H1 (cell line): ENCODE measurements at regions not wholly inside any gene's neighbourhood (a gene's known extent, or its start where the extent isn't known, plus 50 kb on each side); places are given as distances from the start of the nearest gene placed in this dataset.

Experiments used
- CTCF ChIA-PET: fragments of 300-600 bp; sonication (Branson Sonifier 250); formaldehyde crosslinking; loops from one replicate; lab custom pipeline; 2021; ENCODE audit not compliant: partially characterized antibody; lab: Charles Lee
- POLR2A ChIA-PET: fragments of 300-600 bp; sonication (Branson Sonifier 250); formaldehyde crosslinking; loops from one replicate; lab custom pipeline; 2021; ENCODE audit warnings: inconsistent platforms; ENCODE audit not compliant: partially characterized antibody; lab: Charles Lee
- DNase-seq, 2 experiments: peaks; one replicate each; pipeline versions ENCODE4 v3.0.0 to v3.0.0-alpha.2; 2010 to 2022; ENCODE audit warnings: low spot score in 2 of 2, low read depth in 1 of 2, mixed read lengths in 1 of 2
- FAIRE-seq: peaks from 2 replicates; lab custom pipeline; 2011; peaks lifted over from hg19 to GRCh38; lab: Jason Lieb, UNC
- H2AFZ ChIP-seq: 2 replicates; pipeline ENCODE4 v1.8.1; 2012; ENCODE audit warnings: low read length, inconsistent platforms
- H2AK5ac ChIP-seq: 2 replicates; pipeline ENCODE4 v1.6.1; 2013; ENCODE audit warnings: low read depth, low read length
- H2BK120ac ChIP-seq: replicated peaks from 2 replicates; pipeline ENCODE3; 2013; ENCODE audit warnings: low read depth, low read length, inconsistent platforms
- H2BK12ac ChIP-seq: 2 replicates; pipeline ENCODE4 v1.6.1; 2013; ENCODE audit warnings: low read depth, low read length
- H2BK15ac ChIP-seq: 2 replicates; pipeline ENCODE4 v1.6.1; 2013; ENCODE audit warnings: low read length
- H2BK20ac ChIP-seq: 2 replicates; pipeline ENCODE4 v1.6.1; 2013; ENCODE audit warnings: low read length
- H2BK5ac ChIP-seq: 2 replicates; pipeline ENCODE4 v1.6.1; 2013; ENCODE audit warnings: low read depth, low read length
- H3K14ac ChIP-seq: 2 replicates; pipeline ENCODE4 v1.6.1; 2013; ENCODE audit warnings: inconsistent platforms; ENCODE audit not compliant: insufficient read length
- H3K18ac ChIP-seq: 2 replicates; pipeline ENCODE4 v1.6.1; 2013; ENCODE audit warnings: low read length; ENCODE audit errors: extremely low read depth
- H3K23ac ChIP-seq: 2 replicates; pipeline ENCODE4 v1.6.1; 2013; ENCODE audit warnings: inconsistent platforms; ENCODE audit not compliant: insufficient read length
- H3K23me2 ChIP-seq: 2 replicates; pipeline ENCODE4 v1.6.1; 2013; ENCODE audit warnings: low read depth, low read length
- H3K27ac ChIP-seq: 2 replicates; pipeline ENCODE4 v1.6.1; 2011; ENCODE audit warnings: low read depth, low read length, inconsistent platforms
- H3K27me3 ChIP-seq, 4 experiments: replicated peaks in 1 of 4; 1 replicate in 1 of 4; 2 replicates in 3 of 4; pipeline versions ENCODE4 v1.6.1 to v1.8.1; 2011 to 2013; ENCODE audit warnings: low read length in 3 of 4, mild to moderate bottlenecking in 3 of 4, inconsistent platforms in 2 of 4, mixed read lengths in 2 of 4, moderate library complexity in 1 of 4; ENCODE audit not compliant: control insufficient read depth in 3 of 4, insufficient read depth in 3 of 4; ENCODE audit errors: extremely low read depth in 1 of 4
- H3K36me3 ChIP-seq, 4 experiments: 2 replicates each; pipeline versions ENCODE4 v1.6.1 to v1.8.1; 2011 to 2013; ENCODE audit warnings: mild to moderate bottlenecking in 4 of 4, low read length in 3 of 4, moderate library complexity in 2 of 4, control low read depth in 1 of 4, inconsistent platforms in 1 of 4; ENCODE audit not compliant: insufficient read depth in 4 of 4, control insufficient read depth in 2 of 4
- H3K4ac ChIP-seq: replicated peaks from 2 replicates; pipeline ENCODE3; 2013; ENCODE audit warnings: low read length, low read depth, mixed read lengths, inconsistent platforms; ENCODE audit not compliant: insufficient read length
- H3K4me1 ChIP-seq, 4 experiments: replicated peaks in 1 of 4; 1 replicate in 1 of 4; 2 replicates in 3 of 4; pipeline versions ENCODE4 v1.6.1 to v1.8.1; 2011 to 2013; ENCODE audit warnings: low read length in 3 of 4, inconsistent platforms in 2 of 4, mixed read lengths in 1 of 4; ENCODE audit not compliant: insufficient read depth in 4 of 4, control insufficient read depth in 3 of 4
- H3K4me2 ChIP-seq, 2 experiments: 2 replicates each; pipeline versions ENCODE4 v1.6.1 to v1.8.1; 2011 to 2013; ENCODE audit warnings: low read depth in 2 of 2, low read length in 2 of 2, control low read depth in 1 of 2, inconsistent platforms in 1 of 2, mild to moderate bottlenecking in 1 of 2; ENCODE audit not compliant: insufficient read depth in 1 of 2
- H3K4me3 ChIP-seq, 4 experiments: fragments of 200-600, 300-600 bp in 1 of 4; sonication (generic), shearing (Covaris generic), sonication (Bioruptor Twin) in 1 of 4; 2 replicates each; pipeline versions ENCODE4 v1.5.1 to v1.8.1; 2011 to 2016; ENCODE audit warnings: low read length in 4 of 4, low read depth in 3 of 4, control low read depth in 2 of 4, inconsistent platforms in 2 of 4, mild to moderate bottlenecking in 2 of 4, mixed read lengths in 1 of 4, moderate library complexity in 1 of 4; ENCODE audit not compliant: insufficient read depth in 2 of 4; ENCODE audit errors: extremely low read depth in 1 of 4
- H3K56ac ChIP-seq: replicated peaks from 2 replicates; pipeline ENCODE3; 2013; ENCODE audit warnings: low read depth, mild to moderate bottlenecking, mixed read lengths, low read length, inconsistent platforms; ENCODE audit not compliant: insufficient read length
- H3K79me1 ChIP-seq: 2 replicates; pipeline ENCODE4 v1.6.1; 2013; ENCODE audit warnings: low read depth, low read length, control low read depth
- H3K79me2 ChIP-seq, 2 experiments: 2 replicates each; pipeline versions ENCODE4 v1.6.1 to v1.8.1; 2012 to 2013; ENCODE audit warnings: low read length in 2 of 2, mild to moderate bottlenecking in 2 of 2, inconsistent platforms in 1 of 2; ENCODE audit not compliant: insufficient read depth in 2 of 2, control insufficient read depth in 1 of 2
- H3K9ac ChIP-seq, 4 experiments: replicated peaks in 1 of 4; 1 replicate in 1 of 4; 2 replicates in 3 of 4; pipeline versions ENCODE4 v1.6.1 to v1.8.1; 2011 to 2013; ENCODE audit warnings: low read depth in 3 of 4, low read length in 3 of 4, control low read depth in 2 of 4, mild to moderate bottlenecking in 2 of 4, moderate library complexity in 2 of 4, inconsistent platforms in 1 of 4; ENCODE audit errors: extremely low read depth in 1 of 4
- H3K9me3 ChIP-seq, 2 experiments: 2 replicates each; pipeline versions ENCODE4 v1.6.1 to v1.8.1; 2012 to 2013; ENCODE audit warnings: mild to moderate bottlenecking in 2 of 2, moderate library complexity in 2 of 2, control low read depth in 1 of 2, inconsistent platforms in 1 of 2, low read depth in 1 of 2, low read length in 1 of 2, mixed read lengths in 1 of 2; ENCODE audit not compliant: insufficient read depth in 2 of 2
- H4K20me1 ChIP-seq, 2 experiments: replicated peaks in 1 of 2; 2 replicates each; pipeline versions ENCODE3 to v1.8.1; 2011 to 2013; ENCODE audit warnings: inconsistent platforms in 2 of 2, low read length in 2 of 2, mild to moderate bottlenecking in 1 of 2; ENCODE audit not compliant: insufficient read depth in 2 of 2, control insufficient read depth in 1 of 2
- H4K5ac ChIP-seq: 2 replicates; pipeline ENCODE4 v1.6.1; 2013; ENCODE audit warnings: low read length, low read depth, mixed read lengths, inconsistent platforms; ENCODE audit not compliant: insufficient read length
- H4K8ac ChIP-seq: 2 replicates; pipeline ENCODE4 v1.8.0; 2013; ENCODE audit warnings: mild to moderate bottlenecking, moderate library complexity, low read length, inconsistent platforms; ENCODE audit not compliant: insufficient read depth; ENCODE audit errors: extremely low read depth
- H4K91ac ChIP-seq: replicated peaks from 2 replicates; pipeline ENCODE3; 2013; ENCODE audit warnings: low read length, mixed read lengths, inconsistent platforms; ENCODE audit not compliant: insufficient read length
- BACH1 ChIP-seq: IDR thresholded peaks from 2 replicates; pipeline ENCODE4 v1.6.1; 2012; ENCODE audit warnings: low read length, improper control_type of control experiment
- BCL11A ChIP-seq, 2 experiments: IDR thresholded peaks; one replicate each; pipeline ENCODE4 v1.6.1; 2011; ENCODE audit warnings: low read depth in 2 of 2, low read length in 2 of 2, mild to moderate bottlenecking in 2 of 2
- JUN ChIP-seq: IDR thresholded peaks from 2 replicates; pipeline ENCODE4 v1.6.1; 2011; ENCODE audit warnings: low read depth, mild to moderate bottlenecking, improper control_type of control experiment, low read length
- JUND ChIP-seq: IDR thresholded peaks from 2 replicates; pipeline ENCODE4 v1.6.1; 2011; ENCODE audit warnings: mild to moderate bottlenecking, improper control_type of control experiment, low read length
- MAFK ChIP-seq: IDR thresholded peaks from 2 replicates; pipeline ENCODE4 v1.6.1; 2012; ENCODE audit warnings: low read depth, mild to moderate bottlenecking, improper control_type of control experiment, low read length
- SIX5 ChIP-seq: IDR thresholded peaks from 2 replicates; pipeline ENCODE4 v1.6.1; 2011; ENCODE audit warnings: mild to moderate bottlenecking, low read depth, low read length
- SP1 ChIP-seq: IDR thresholded peaks from 2 replicates; pipeline ENCODE4 v1.6.1; 2011; ENCODE audit warnings: low read depth, low read length
- SP4 ChIP-seq: IDR thresholded peaks from 2 replicates; pipeline ENCODE4 v1.6.1; 2012; ENCODE audit warnings: low read length, inconsistent platforms
- TAF1 ChIP-seq: IDR thresholded peaks from 2 replicates; pipeline ENCODE4 v1.6.1; 2011; ENCODE audit warnings: mild to moderate bottlenecking, low read depth, low read length
- TEAD4 ChIP-seq: IDR thresholded peaks from 2 replicates; pipeline ENCODE4 v1.6.1; 2012; ENCODE audit warnings: low read depth, low read length, inconsistent platforms, mixed read lengths
- WGBS, 2 experiments: shearing (Covaris generic) in 1 of 2; methylation state at CpG; one replicate each; pipeline versions ENCODE4 v1.1.6 to v1.1.7; 2013 to 2015; ENCODE audit warnings: low lambda C conversion rate in 2 of 2, mixed read lengths in 2 of 2, inconsistent platforms in 1 of 2, low coverage in 1 of 2, missing lambda C conversion rate in 1 of 2; ENCODE audit not compliant: insufficient replicate concordance in 2 of 2, insufficient coverage in 1 of 2, insufficient read length in 1 of 2; ENCODE audit errors: extremely low coverage in 1 of 2, missing lambda C conversion rate in 1 of 2; 5-methylcytosine and 5-hydroxymethylcytosine counted together
- TF ChIP-seq, protein P1 (sequence below): IDR thresholded peaks from 2 replicates; pipeline ENCODE4 v1.6.1; 2012; ENCODE audit warnings: inconsistent platforms

DNA sequence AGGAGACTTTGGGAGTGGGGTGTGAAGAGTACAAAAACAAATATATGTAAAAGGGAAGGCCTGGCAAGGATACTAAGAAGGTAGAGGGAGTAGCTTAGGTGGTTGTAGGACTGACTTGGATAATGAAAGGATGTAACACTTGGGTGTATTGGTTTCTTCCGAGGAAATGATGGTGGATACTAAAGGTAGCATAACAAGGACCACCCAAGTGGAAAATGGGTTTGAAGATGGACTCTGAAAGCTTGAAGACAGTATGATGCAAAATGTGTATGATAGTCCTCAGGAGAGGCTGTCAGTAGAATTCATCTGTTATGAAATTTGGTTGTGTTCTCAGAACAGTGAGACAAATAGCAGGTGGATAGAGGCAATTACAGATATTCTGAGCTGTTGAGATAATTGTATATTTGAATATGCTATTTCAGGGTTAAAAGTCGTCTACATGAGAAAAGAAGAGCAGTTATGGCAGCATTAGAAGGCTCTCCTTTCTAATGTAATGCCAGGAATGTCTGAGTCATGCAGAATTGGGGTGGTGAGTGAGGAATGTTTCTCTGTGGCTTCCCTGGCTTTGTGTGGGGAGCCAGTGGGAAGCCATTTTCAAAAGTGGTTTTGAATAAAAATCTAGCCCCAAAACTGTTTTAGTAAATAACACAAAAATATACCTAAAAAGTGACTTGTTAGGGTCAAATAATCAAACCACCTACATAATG, 75.6 kb downstream of the FHIP1A start:
- 0% methylated on average over 2 of the region's 2 CpGs; no CpG with 5 or more reads in 1 of the 2 experiments for WGBS, 2 experiments
- peak in 1 of 2 experiments; percentile 75 for TF ChIP-seq BCL11A (IDR thresholded peaks at IDR 0.05; ENCODE audit: low read depth in 2 of 2, low read length in 2 of 2)
- peak; percentile 97 for TF ChIP-seq JUND
- TF ChIP-seq MAFK: peak; percentile 86
- TF ChIP-seq, protein P1, sequence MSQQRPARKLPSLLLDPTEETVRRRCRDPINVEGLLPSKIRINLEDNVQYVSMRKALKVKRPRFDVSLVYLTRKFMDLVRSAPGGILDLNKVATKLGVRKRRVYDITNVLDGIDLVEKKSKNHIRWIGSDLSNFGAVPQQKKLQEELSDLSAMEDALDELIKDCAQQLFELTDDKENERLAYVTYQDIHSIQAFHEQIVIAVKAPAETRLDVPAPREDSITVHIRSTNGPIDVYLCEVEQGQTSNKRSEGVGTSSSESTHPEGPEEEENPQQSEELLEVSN: no peak
- no peak for TF ChIP-seq SIX5
- 0 out of 2 replicates have a peak, but pooled peaks have one; percentile 61 for TF ChIP-seq SP1
- no peak for TF ChIP-seq TAF1
- no peak for TF ChIP-seq SP4
- peak; percentile 88 for TF ChIP-seq JUN
- peak; percentile 98 for TF ChIP-seq TEAD4
- TF ChIP-seq BACH1: peak; percentile 88

More for the DNA sequence above, 75.6 kb downstream of the FHIP1A start:
- Histone ChIP-seq H3K79me2 (peaks cover 0 to 43% of the 10 kb centered on the region in 2 experiments; a peak in 3 of 4 replicates), H4K20me1 (no peaks in the 10 kb centered on the region), H2BK20ac (peak overlapping the region; percentile 96), H3K23ac (no peak overlapping the region), H3K23me2 (peaks cover 5% of the 10 kb centered on the region; the same call in 1 of the 2 replicates), H3K4me3 (peak overlapping the region in 1 of 4 experiments; percentile 21; a peak in 1 of 8 replicates), H3K4me2 (peak overlapping the region; percentile 45 to 57), H4K5ac (peak overlapping the region; percentile 91), H3K27ac (peak overlapping the region; percentile 80), H4K91ac (peak overlapping the region; percentile 37), H2BK12ac (peak overlapping the region; percentile 96), H2AFZ (no peak overlapping the region), H3K79me1 (no peaks in the 10 kb centered on the region; the same call in 1 of the 2 replicates), H2AK5ac (0 out of 2 replicates have a peak overlapping the region, but pooled peaks have one; percentile 82), H3K4me1 (peaks cover 13 to 27% (median 19%) of the 10 kb centered on the region in 4 experiments; a peak in 6 of 7 replicates), H3K27me3 (no peaks in the 10 kb centered on the region), H4K8ac (no peak overlapping the region), H3K36me3 (no peaks in the 10 kb centered on the region), H3K4ac (peak overlapping the region; percentile 9), H3K14ac (no peak overlapping the region), H3K9ac (no peak overlapping the region), H3K9me3 (no peaks in the 10 kb centered on the region), H2BK120ac (peak overlapping the region; percentile 77), H3K18ac (peak overlapping the region; percentile 64), H3K56ac (peak overlapping the region; percentile 71), H2BK5ac (peak overlapping the region; percentile 94), H2BK15ac (no peak overlapping the region)
- ChIA-PET POLR2A (interaction anchor here (0.6 to 1.9 kb wide), 11 partner anchors 9 to 248 kb away, joined by 3 to 9 read pairs (median 4); partner anchors contain the start of genes FHIP1A and SH3D19), CTCF (interaction anchor here (0.7 to 1.7 kb wide), 5 partner anchors 11 to 174 kb away, joined by 3 to 6 read pairs (median 3); no protein-coding TSS in a partner anchor)
- peak in 1 of 2 experiments; percentile 53 for DNase-seq
- peak; percentile 96 for FAIRE-seq
